ENCODE measurements at regions not wholly inside any gene's neighbourhood (a gene's known extent, or its start where the extent isn't known, plus 50 kb on each side); places are given as distances from the start of the nearest gene placed in this dataset.

DNA sequence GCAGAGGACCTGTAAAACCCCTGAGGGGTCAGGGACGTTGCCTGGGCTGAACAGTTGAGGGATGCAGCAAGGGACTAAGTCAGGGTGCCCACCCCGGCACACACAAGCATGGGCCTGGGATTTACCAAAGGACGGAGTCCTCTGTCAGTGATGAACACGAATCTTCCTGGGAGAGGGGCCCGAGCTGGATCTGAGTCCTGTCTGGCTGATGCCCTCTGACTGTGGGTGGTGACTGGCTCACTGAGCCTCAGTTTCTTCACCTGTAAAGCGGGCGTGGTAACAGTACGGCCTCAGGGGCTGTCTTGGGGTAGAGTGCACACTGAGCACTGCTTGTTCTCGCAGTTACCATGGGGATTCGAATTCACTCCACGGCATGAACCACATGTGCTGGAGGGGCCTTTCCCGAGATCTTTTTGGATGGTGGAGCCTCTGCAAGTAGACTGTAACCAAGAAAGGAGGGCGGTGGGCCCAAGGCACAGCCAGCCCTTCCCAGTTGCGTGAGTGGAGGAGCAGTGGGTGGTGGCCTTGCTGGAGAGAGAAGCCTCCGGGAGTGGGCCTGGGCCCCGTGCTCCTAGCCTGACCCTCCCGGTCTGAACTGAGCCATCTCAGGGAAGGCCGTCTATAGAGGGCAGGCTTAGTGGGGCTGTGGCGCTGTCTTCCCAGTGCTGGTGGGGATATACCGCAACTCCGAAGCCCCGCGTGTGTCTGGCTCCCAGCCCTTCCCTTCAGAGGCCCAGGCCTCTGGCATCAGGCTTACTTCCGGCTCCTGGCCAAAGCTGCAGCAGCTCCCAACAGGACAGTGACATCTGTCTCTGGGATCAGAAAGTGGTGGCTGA lies 130.8 kb upstream of the HS6ST1 start:
- DNase-seq (ENCODE audit: low read depth in 3 of 3): no peak

GRCh38 chr2:128450211-128451024 lies 131.8 kb upstream of the HS6ST1 start:
- DNase-seq (ENCODE audit: low read depth in 3 of 3): no peak

- DNase-seq (ENCODE audit: low read depth in 3 of 3): no peak
Observed at GRCh38 chr2:128451084-128452023, 132.7 kb upstream of the HS6ST1 start.

DNA sequence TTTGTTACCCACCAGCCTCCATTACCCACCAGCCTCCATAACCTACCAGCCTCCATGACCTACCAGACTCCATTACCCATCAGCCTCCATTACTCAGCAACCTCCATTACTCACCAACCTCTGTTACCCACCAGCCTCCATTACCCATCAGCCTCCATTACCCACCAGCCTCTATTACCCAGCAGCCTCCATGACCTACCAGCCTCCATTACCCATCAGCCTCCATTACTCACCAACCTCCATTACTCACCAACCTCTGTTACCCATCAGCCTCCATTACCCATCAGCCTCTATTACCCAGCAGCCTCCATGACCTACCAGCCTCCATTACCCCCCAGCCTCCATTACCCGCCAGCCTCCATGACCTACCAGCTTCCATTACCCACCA lies 133.3 kb upstream of the HS6ST1 start:
- no peak for DNase-seq (ENCODE audit: low read depth in 3 of 3)

DNA sequence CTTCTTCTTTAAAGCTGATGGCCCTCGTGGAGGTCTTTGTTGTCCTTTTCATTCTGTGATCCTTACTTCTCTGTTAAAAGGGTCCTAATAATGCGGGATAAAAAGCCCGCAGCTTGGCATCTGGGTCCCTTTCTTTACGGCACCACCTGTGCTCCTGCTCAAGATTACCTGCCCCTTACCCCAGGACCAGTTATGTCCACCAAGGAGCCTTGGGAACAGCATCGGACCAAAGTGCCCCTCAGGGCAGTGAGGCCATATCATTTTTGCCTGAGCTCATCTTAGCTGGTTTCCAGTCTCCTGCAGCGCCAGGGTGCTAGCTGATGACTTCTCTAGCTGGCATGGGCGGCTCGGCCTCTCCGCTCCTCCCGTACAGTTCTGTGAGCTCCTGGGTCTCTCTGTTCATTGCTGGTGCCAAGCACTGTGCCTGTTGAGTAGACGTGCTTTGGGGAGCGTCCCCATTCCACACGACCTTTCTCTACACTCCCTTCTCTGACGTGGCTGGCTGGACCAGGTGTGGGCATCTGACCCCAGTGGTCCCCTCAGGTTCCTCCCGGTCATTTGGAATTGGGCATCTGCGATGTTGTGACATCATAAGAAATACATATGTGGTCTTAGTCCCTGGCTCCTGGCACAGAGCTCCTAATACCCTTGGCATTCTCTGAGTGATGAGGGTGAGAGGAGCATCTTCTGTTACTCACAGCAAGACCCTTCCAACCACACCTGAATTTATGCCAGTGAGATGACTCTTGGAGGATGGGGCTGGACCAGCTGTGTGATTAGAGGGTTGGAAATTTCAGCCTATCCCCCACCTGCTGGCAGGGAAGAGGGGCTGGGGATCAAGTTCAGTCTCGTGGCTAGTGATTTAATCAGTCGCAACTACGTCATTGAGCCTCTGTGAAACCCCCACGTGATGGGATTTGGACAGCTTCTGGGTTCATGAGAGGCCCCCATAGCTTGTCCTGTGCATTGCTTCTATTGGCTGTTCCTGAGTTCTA lies 134.2 kb upstream of the HS6ST1 start:
- no peak for DNase-seq (ENCODE audit: low read depth in 3 of 3)

GRCh38 chr2:128454980-128455720 lies 136.5 kb upstream of the HS6ST1 start:
- no peak for DNase-seq (ENCODE audit: low read depth in 3 of 3)

DNA sequence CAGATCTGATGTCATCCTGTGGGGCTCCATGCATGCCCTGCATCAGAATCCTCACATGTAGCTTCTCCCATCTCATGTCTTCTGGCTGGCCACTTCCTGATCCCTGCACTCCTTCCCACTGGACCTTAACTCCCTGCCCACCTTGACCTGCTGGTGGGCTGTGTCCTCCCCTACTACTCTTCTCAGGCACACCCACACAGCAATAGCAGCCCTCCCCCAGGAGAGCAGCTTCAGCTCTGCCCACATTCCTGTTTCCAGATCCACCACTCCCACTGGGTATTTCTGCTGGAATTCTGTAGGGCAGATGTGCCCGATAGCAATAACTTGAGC lies 137.0 kb upstream of the HS6ST1 start:
- DNase-seq (ENCODE audit: low read depth in 3 of 3): no peak

GRCh38 chr2:128456281-128456680 lies 137.6 kb upstream of the HS6ST1 start:
- DNase-seq (ENCODE audit: low read depth in 3 of 3): no peak

DNA sequence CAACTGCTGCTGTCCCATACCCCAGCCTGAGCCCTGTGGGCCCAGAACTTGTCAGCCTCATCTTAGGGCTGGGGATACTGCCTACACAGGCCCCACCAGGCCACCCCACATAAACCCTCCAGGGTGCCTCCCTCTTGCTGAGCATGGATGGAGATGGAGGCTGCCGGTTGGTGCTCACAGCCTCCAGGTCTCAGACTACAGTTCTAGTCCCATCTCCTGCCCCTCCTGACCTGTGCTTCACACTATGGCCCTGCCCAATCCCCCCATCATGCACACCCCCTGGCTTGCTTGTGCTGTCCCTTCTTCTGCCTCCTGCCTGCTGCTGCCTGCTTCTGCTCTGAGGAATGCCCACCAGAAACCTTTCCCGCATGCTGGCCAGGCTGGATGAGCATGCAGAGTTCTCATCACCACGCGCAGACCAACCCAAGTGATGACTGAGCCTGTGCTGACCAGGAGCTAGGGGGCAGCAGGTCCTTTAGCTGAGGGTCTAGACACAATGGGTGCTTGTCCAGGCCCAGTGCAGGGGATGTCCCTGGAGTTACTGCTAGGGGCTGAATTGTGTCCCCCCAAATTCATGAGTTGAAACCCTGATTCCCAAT lies 138.4 kb upstream of the HS6ST1 start:
- DNase-seq (ENCODE audit: low read depth in 3 of 3): no peak

GRCh38 chr2:128457716-128458115 lies 139.0 kb upstream of the HS6ST1 start:
- no peak for DNase-seq (ENCODE audit: low read depth in 3 of 3)

DNA sequence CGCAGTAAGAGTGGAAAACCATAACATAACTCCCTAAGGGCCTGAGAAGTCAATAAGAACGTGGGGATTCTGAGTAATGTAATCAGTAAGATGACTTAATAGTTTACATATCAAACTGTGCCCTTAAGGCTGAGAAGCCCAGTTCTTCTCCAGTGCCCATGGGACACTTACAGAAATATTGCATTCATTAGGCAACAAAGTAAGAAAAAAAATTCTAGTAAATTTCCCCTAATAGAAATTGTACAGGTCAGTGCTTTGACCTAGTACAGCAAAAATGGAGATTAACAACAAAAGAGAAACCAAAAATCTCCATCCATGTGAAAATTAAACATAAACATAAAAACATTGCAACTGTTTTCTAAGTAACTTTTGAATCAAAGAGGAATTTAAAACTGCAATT lies 139.8 kb upstream of the HS6ST1 start:
- DNase-seq (ENCODE audit: low read depth in 3 of 3): no peak

DNA sequence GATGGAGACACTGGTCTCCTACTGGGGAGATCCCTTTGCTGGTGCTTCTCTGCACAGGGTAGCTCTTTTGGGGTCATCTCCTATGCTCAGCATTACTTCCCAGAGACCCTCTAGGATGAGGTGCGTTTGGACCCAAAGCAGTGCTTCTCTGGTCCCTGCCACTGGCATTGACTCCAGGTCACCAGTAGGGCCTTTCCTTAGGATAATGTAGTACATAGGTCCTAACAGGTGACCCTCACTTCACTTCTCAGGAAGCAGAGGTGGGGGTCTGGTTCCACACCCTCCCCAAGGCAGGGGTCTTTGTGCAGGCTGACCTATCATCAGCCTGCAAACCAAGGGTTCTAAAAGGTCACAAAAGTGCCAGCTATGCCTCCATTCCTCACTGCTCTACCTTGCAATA lies 145.8 kb upstream of the HS6ST1 start:
- DNase-seq (ENCODE audit: low read depth in 3 of 3): no peak

- DNase-seq (ENCODE audit: low read depth in 3 of 3): no peak
Observed at GRCh38 chr2:128465246-128466170, 146.8 kb upstream of the HS6ST1 start.

DNA sequence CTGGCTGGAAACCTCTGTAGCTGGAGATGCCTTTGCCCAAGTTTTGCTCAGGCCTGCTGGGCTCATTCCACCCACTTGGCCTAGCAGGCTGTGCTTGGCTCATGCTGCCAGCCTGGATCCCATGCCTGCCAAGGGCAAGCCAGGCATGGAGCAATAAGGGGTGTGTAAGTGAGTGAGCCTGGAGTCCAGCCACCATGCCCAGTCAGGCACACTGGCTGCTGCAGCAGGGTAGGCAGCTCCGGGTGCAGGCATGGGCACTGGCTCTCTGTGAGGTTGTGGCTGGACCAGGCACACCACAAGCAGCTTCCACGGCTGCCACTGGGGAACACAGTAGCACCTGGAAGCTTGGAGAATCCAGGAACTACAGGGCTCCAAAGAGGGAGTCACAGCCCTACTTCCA lies 147.7 kb upstream of the HS6ST1 start:
- DNase-seq (ENCODE audit: low read depth in 3 of 3): no peak

- DNase-seq (ENCODE audit: low read depth in 3 of 3): no peak
Observed at GRCh38 chr2:128466776-128467175, 148.1 kb upstream of the HS6ST1 start.

GRCh38 chr2:128467321-128467969 lies 148.8 kb upstream of the HS6ST1 start:
- no peak for DNase-seq (ENCODE audit: low read depth in 3 of 3)

GRCh38 chr2:128468186-128468920 lies 149.7 kb upstream of the HS6ST1 start:
- DNase-seq (ENCODE audit: low read depth in 3 of 3): no peak
